Gastrocnemius medialis (tissue), 4 donors: ENCODE measurements at regions not wholly inside any gene's neighbourhood (a gene's known extent, or its start where the extent isn't known, plus 50 kb on each side); places are given as distances from the start of the nearest gene placed in this dataset.

ENCODE experiments used
- POLR2A ChIP-seq, 2 donors: fragments of 450-650 bp; IDR thresholded peaks; one replicate each; pipeline ENCODE4 v1.6.1; 2017; ENCODE audit warnings: antibody characterized with exemption in 2 of 2, mild to moderate bottlenecking in 2 of 2, moderate library complexity in 2 of 2
- TF ChIP-seq, protein P1 (sequence below), 5 experiments: fragments of 450-650 bp in 3 of 5; fragments of 200-600 bp in 2 of 5; sonication (generic) in 2 of 5; IDR thresholded peaks in 4 of 5; conservative IDR thresholded peaks in 1 of 5; 1 replicate in 4 of 5; 2 replicates in 1 of 5; pipeline ENCODE4 v1.5.1; 2016 to 2019; ENCODE audit warnings: antibody characterized with exemption in 5 of 5, mild to moderate bottlenecking in 3 of 5, moderate library complexity in 3 of 5

DNA sequence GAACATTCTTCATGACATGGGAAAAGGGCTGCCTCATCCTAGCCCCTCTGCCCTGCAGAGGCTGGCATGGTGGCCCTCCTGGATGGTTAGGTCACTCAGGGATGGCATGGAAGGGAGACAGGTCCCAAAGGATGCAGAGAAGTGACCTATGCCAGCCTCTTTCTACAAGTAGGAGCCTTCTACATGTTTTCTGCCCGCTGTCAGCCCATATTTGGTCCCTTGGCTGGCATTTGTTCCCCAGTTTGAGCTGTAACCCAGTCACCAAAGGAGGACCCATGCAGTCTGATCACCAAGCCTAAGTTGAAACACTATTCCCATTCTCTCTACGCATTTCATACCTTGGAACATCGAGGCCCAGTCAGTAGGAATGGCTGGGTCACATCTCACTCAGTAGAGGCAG lies 95.4 kb downstream of the PJA1 start:
- TF ChIP-seq, protein P1, sequence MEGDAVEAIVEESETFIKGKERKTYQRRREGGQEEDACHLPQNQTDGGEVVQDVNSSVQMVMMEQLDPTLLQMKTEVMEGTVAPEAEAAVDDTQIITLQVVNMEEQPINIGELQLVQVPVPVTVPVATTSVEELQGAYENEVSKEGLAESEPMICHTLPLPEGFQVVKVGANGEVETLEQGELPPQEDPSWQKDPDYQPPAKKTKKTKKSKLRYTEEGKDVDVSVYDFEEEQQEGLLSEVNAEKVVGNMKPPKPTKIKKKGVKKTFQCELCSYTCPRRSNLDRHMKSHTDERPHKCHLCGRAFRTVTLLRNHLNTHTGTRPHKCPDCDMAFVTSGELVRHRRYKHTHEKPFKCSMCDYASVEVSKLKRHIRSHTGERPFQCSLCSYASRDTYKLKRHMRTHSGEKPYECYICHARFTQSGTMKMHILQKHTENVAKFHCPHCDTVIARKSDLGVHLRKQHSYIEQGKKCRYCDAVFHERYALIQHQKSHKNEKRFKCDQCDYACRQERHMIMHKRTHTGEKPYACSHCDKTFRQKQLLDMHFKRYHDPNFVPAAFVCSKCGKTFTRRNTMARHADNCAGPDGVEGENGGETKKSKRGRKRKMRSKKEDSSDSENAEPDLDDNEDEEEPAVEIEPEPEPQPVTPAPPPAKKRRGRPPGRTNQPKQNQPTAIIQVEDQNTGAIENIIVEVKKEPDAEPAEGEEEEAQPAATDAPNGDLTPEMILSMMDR (IDR thresholded peaks at IDR 0.05 in 4 of 5, conservative IDR thresholded peaks at IDR 0.05 in 1 of 5), result no peak
- no peak for TF ChIP-seq POLR2A (IDR thresholded peaks at IDR 0.05)
